Non-pigmented ciliary epithelial cell (primary cell): ENCODE measurements at regions not wholly inside any gene's neighbourhood (a gene's known extent, or its start where the extent isn't known, plus 50 kb on each side); places are given as distances from the start of the nearest gene placed in this dataset.

Experiments used
- DNase-seq: peaks from one replicate; pipeline ENCODE4 v3.0.0-alpha.2; 2010; ENCODE audit warnings: low read depth

- no peak for DNase-seq
These were observed 484.0 kb upstream of the ZWINT start for GRCh38 chr10:56844978-56845529.

GRCh38 chr10:56836659-56837058, 475.6 kb upstream of the ZWINT start:
- DNase-seq, result no peak

DNA sequence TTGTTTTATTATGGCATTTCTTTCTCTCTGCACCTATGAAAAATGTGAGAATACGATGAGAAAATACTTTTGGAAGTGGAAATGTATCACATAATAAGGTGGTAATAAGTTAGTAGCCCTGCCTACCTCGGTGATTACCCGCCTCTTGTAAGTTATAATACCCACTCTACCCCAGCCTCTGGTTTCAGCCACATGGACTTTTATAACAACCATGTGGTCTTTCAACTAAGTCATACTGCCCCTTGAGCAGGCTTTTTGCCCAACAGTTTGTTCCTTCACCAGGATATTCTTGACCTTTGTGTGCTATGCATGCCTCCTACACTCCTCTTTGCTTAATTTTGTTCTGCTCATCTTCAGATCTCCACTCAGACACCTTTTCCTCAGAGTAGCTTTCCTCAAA, 470.6 kb upstream of the ZWINT start:
- no peak for DNase-seq

GRCh38 chr10:56823849-56824248, 462.8 kb upstream of the ZWINT start:
- no peak for DNase-seq

DNA sequence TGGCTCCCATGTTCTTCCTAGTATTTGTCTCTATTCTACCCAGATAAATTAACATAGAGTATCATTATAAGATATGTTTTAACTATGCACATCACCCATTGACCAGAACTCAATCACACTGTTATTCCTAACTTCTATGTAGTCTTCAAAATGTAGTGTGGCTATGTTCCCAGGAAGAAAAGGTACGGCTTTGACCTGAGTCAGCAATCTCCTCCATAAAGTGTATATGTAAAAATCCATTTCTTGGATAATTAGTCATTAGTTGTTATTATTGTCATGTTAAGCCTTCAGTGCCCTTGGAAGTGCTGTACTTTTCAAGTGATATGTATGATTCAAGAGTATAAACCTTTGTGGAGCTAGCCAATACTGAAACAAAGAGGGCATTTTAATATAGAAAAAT, 444.0 kb upstream of the ZWINT start:
- DNase-seq, result no peak

DNA sequence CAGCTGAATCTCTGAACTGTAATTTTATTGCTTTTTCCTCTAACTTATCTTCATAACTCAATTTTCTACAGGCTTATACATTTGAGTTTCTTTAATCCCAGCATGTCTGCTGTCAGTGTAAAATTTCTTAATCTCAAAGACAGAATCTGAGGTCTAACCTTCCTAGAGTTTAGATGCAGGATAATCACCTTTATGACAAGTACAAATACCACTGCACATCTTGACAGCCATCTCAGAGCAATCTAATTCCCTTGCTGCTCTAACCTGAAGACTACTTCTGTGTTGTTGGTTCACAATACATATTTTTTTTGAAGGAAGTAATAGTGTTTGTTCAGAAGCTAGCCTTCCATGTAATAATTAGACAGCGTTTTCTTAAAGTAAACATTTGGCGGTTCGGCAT, 424.2 kb upstream of the ZWINT start:
- DNase-seq, result no peak

GRCh38 chr10:56782503-56782902, 421.4 kb upstream of the ZWINT start:
- DNase-seq, result no peak

DNA sequence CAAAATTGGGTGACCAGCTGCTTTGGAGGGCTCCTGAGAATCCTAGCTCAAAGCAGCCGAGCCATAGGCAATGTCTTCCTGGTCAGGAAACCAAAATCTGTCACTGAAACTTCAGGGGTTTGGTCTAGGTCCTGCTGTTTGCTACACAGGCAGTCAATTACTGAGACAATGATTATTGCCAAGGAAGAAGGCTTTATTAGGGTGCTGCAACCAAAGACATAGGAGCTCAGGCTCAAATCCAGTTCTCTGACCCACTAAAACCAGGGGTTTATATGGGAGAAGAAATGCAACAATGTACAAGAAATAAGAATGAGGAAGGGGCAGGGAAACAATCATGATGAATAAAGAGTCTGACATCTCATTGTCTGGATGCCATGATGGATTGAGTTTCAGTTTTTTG, 410.3 kb upstream of the ZWINT start:
- DNase-seq, result no peak

GRCh38 chr10:56763090-56763489, 402.0 kb upstream of the ZWINT start:
- no peak for DNase-seq

DNA sequence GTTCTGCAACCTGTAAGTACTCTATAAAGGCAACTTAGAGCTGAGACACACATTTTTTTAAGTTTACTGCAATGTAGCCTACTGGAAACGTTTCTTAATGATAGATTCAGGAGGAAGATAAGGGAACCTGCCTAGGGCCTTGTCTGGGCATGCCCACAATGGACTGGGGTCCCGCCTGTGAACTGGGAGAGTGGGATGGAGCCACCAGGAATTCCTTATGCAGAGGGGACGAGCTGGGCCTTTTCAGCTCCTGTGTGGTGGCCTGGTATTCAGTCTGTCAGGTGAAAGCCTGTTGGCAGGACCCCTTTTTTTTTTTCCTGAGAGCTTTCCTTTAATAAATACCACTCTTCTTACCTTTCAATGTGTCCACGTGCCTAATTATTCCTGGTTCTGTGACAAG, 384.4 kb upstream of the ZWINT start:
- no peak for DNase-seq

GRCh38 chr10:56728349-56728748, 367.3 kb upstream of the ZWINT start:
- no peak for DNase-seq

DNA sequence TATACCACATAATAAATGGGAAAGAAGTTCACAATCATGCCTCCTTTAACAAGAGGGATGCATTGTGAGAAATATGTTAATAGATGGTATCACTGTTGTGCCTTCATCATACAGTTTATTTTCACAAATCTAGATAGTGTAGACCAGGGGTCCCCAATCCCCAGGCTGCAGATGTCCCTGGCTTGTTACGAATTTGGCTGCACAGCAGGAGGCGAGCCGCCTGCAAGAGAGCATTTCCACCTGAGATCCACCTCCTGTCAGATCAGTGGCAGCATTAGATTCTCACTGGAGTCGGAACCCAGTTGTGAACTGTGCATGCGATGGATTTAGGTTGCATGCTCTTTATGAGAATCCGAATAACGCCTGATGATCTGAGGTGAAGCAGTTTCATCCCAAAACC, 361.9 kb upstream of the ZWINT start:
- no peak for DNase-seq

GRCh38 chr10:56715262-56715661, 354.2 kb upstream of the ZWINT start:
- DNase-seq, result no peak

GRCh38 chr10:56698506-56698905, 337.4 kb upstream of the ZWINT start:
- no peak for DNase-seq

DNA sequence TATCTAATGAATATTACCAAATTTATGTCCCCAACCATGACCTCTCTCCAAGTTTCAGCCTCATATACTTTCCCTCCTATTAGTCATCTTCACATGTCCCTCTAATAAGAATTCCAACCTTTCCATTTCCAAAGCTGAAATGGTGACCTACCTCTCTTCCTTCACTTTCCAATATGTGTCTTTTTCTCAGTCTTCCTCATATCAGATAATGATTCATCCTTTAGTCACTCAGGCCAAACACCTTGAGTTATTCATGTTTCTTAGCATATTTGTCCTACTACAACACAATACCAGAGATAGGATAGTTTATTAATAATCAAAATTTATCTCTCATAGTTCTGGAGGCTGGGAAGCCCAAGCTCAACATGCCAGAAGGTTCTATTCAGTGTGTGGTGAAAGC, 318.5 kb upstream of the ZWINT start:
- DNase-seq, result no peak

DNA sequence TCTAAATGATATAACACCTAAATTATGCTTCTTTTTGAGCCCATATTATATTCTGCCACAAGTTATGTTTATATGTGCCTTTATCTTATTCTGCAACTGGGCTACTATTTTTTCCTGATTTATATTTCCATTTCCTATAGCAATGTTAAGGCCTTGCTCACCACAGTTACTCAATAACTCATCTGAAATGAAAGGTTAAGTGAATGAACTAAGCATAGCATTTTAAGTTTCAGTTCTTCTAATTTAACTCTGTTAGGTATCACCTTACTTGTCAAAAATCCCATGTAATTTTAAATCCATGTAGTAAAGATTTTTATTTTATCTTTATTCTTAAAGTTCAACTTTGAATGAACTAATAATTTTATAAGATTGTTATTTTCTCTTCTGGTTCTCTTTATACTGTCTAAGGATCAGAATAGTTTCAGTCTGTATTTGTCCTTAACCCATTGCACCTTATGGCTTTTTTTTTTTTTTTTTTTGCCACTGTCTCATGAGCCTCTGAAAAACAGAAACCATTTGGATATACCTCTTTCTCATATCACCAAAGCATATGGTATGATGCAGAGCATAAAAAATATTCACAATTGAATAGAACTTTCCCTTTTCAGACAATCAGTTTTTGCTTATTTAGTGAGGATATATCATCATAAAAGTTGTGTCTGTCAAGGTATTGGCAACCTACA, 301.8 kb upstream of the ZWINT start:
- DNase-seq, result no peak

- no peak for DNase-seq
These were observed 292.2 kb upstream of the ZWINT start for GRCh38 chr10:56653289-56653688.

- DNase-seq, result no peak
These were observed 285.5 kb upstream of the ZWINT start for GRCh38 chr10:56646329-56647111.

DNA sequence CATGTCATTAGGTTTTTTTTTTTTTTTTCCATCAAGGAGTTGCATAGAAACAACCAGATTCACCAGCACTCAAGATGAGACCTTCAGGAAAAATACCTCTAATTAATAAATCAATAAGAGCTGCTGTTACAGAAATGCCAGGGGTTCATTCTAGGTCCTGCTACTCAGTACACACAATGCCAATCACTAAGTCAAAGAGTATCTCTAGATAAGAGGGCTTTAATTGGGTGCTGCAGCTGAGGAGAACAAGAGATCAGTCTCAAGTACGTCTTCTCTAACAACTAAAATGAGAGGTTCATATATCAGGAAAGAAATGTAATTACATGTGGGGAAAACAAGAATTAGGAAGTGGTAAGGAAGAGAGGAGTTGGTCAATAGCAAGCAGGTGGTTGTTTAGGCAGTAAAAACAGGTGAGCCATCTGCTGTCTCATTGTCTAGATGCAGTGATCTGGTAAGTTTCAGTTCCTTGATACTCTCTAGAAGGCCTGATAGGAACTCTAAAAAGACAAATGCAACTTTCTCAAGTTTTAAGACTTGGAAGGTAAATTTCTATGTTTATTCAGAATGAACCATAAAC, 272.9 kb upstream of the ZWINT start:
- DNase-seq, result no peak

DNA sequence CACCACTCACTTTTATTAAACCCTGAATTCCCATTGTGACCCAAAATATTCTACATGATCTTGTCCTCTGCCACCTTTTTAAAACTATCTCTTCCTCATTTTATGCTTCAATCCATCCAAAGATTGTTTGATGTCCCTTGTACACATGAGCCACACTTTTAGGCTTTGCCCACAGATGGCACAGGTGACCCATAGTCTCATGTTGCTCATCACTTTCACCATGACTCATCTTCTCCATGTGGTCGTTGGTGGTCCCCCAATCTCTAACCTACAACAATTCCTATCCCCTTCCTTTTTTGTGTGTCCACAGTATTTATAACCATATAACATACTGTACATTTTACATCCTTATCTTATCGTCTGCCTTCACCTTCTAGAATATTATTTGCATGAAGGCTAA, 271.5 kb upstream of the ZWINT start:
- no peak for DNase-seq

DNA sequence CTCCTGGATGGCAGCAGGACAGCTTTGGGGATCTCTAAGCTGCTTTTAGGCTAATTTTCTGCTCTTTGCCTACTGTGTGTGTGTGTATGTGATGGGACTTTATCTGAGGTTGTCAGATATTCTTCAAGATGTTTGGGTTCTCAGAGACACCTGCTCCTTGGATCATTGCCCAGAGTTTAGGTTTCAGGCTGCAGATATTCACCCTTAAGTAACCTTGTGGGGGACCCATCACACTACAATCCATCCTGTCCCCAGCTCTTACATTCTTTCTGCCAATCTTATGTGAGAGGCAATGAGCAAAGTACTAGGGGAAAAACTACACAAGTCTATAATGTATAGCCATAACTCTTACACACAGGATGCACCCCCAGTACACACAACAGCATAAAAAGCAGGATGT, 263.0 kb upstream of the ZWINT start:
- no peak for DNase-seq

DNA sequence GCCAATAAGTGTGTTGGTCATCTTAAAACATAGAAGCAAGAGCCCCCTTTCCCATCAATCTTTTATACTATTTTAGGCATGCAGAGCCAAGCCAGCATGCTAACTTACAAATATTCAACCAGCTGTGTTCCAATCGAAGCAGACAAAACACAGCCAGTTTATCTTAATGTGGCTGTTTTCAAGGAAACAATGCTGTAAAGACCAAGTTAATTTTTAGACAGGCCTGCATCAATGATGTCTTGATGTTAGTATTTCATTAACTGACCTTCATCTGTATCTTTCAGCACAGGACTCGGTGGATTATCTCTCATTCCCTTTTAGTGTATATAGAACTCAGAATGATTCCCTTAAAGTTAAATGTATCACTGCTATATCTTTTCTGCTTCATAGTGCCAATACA, 262.0 kb upstream of the ZWINT start:
- no peak for DNase-seq

DNA sequence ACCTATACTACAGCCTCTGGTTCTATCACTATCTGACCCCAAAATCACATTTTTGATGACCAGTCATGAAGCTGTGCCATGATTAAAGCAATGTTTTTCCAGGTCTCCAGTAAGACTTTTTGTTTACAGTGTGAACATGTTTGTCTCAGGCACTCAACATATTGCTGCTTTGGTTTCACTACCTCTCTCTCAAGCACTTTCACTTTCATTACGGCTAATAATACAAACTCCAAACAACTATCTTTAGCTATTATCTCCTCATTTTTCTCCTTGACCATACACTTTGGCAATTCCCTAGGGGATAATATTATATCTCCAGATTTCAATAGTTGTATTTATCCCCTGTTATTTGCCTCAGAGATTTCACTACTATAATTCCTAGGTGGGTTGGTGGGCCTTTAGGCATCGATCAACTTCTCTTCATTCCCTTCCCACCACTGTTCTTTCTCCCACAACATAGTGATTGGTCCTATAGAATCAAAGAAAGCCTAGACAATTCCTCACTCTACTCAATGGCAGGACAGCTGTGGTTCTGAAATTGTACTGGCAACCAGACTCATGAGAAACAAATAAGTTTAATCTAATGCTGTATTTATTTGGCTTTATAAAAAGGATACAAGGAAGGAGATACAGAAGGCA, 261.4 kb upstream of the ZWINT start:
- no peak for DNase-seq
